Colonic mucosa (tissue), 4 donors: ENCODE measurements at regions not wholly inside any gene's neighbourhood (a gene's known extent, or its start where the extent isn't known, plus 50 kb on each side); places are given as distances from the start of the nearest gene placed in this dataset.

Experiments
- DNase-seq: peaks from one replicate; pipeline ENCODE4 v3.0.0-alpha.2; 2020
- H3K27ac ChIP-seq: fragments of 200-600 bp; one replicate; pipeline ENCODE4 v1.8.0; 2021
- H3K27me3 ChIP-seq: fragments of 200-600 bp; one replicate; pipeline ENCODE4 v1.8.0; 2021
- H3K36me3 ChIP-seq: fragments of 200-600 bp; one replicate; pipeline ENCODE4 v1.8.0; 2021
- H3K4me1 ChIP-seq: fragments of 200-600 bp; one replicate; pipeline ENCODE4 v1.8.0; 2021; ENCODE audit warnings: mild to moderate bottlenecking
- H3K4me3 ChIP-seq: fragments of 200-600 bp; one replicate; pipeline ENCODE4 v1.8.0; 2021
- H3K9ac ChIP-seq, 2 donors: one replicate each; pipeline ENCODE4 v1.7.0; 2013; ENCODE audit warnings: control low read depth in 2 of 2, low read depth in 2 of 2, low read length in 2 of 2
- H3K9me3 ChIP-seq: fragments of 200-600 bp; one replicate; pipeline ENCODE4 v1.8.0; 2021
- intact Hi-C: fragments of 100-400 bp; cut with DNase I; formaldehyde crosslinking; loops from one replicate; pipeline ENCODE4 v1.14.1; 2022
- TF ChIP-seq, protein P1 (sequence below): fragments of 200-600 bp; IDR thresholded peaks from one replicate; pipeline ENCODE4 v1.8.0; 2022; ENCODE audit warnings: antibody characterized with exemption, mild to moderate bottlenecking
- donor health status: healthy.
- donor health status: DM: no; HTN: no; CAD: no.
- donor health status: DM: no; HTN: no; CAD: no.

DNA sequence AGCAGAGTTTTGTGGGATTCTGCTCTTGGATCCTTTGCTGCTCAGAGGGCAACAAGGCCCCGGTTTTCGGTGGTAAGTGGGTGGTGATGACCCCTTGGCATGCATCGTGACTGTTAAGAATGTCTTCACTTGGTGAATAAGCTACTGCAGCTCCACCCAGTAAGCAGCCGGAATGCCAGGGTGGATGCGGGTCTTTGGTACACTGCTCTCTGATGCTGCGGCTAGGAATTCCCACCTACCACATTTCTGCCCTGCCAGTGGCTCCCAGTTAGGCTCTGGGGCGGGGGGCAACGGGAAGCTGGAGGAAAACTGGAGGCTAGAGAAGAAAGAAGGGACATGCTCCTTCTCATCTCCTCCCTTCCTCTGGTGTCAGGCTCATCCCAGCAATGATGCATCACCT lies 180.4 kb upstream of the GALNT2 start:
- peak; percentile 8 for DNase-seq
- Histone ChIP-seq H3K4me3 (no peak overlapping the region), H3K36me3 (no peaks in the 10 kb centered on the region), H3K27ac (no peak overlapping the region), H3K4me1 (no peaks in the 10 kb centered on the region), H3K9me3 (no peaks in the 10 kb centered on the region), H3K27me3 (no peaks in the 10 kb centered on the region), H3K9ac (no peak overlapping the region)
- TF ChIP-seq, protein P1, sequence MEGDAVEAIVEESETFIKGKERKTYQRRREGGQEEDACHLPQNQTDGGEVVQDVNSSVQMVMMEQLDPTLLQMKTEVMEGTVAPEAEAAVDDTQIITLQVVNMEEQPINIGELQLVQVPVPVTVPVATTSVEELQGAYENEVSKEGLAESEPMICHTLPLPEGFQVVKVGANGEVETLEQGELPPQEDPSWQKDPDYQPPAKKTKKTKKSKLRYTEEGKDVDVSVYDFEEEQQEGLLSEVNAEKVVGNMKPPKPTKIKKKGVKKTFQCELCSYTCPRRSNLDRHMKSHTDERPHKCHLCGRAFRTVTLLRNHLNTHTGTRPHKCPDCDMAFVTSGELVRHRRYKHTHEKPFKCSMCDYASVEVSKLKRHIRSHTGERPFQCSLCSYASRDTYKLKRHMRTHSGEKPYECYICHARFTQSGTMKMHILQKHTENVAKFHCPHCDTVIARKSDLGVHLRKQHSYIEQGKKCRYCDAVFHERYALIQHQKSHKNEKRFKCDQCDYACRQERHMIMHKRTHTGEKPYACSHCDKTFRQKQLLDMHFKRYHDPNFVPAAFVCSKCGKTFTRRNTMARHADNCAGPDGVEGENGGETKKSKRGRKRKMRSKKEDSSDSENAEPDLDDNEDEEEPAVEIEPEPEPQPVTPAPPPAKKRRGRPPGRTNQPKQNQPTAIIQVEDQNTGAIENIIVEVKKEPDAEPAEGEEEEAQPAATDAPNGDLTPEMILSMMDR: no peak
- intact Hi-C loops: no loop called here

DNA sequence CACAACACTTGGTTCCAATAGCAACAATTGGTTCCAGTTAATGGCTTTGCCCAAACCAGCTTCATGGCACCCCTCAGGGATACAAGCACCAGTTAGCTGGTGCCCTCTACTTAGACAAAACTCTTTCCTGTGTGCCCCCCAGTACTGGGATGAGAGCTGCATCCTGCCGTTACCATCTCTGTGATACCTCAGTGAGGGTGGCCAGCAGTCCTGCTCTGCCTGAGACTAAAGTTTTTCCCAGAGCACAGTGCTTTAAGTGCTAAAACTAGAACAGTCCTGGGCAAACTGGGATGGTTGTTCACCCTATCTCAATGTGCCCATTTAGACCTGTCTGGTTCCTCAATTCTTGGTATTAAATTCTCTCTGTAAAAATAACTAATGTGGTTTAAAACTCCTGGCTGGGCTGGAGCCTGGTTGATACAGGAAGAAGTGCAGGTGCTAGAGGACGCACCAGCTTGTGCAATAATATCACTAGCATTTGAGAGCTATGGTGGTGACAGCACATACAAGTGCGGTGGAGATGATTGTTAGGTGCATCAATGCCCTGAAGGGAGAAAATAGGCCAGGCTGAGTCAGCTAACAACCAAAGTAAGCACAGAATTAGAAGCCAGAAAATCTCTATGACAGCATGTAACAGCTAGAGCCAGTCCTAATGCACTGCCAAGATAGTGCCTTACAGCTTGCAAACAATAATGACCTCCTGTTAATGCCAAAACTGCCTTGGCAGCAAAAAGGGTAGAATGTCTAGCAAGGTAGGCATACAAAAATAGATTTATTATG lies 179.8 kb upstream of the GALNT2 start:
- Histone ChIP-seq H3K4me3 (no peak overlapping the region), H3K36me3 (no peaks in the 10 kb centered on the region), H3K9ac (no peak overlapping the region), H3K4me1 (no peaks in the 10 kb centered on the region), H3K9me3 (no peaks in the 10 kb centered on the region), H3K27ac (no peak overlapping the region), H3K27me3 (no peaks in the 10 kb centered on the region)
- TF ChIP-seq, protein P1: no peak
- peak; percentile 8 for DNase-seq
- intact Hi-C loops: no loop called here

DNA sequence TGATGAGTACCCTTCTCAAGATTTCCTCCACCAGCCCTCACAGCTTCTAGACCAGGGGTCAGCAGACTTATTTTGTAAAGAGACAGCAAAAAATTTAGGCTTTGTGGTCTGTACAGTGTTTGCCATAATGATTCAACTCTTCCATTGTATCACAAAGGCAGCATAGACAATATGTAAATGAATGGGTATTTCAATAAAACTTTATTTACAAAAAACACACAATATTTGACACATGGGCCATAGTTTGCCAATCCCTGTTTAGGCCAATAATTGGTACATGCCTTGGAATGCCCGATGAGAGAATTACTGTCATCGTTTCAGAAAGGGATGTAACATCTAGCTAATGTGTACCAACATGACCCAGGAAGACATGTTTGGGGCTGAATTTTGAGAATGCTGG lies 178.9 kb upstream of the GALNT2 start:
- Histone ChIP-seq H3K4me1 (no peaks in the 10 kb centered on the region), H3K36me3 (no peaks in the 10 kb centered on the region), H3K27me3 (no peaks in the 10 kb centered on the region), H3K4me3 (no peak overlapping the region), H3K9ac (no peak overlapping the region), H3K27ac (no peak overlapping the region), H3K9me3 (no peaks in the 10 kb centered on the region)
- TF ChIP-seq, protein P1: no peak
- intact Hi-C loops: no loop called here
- DNase-seq: no peak

DNA sequence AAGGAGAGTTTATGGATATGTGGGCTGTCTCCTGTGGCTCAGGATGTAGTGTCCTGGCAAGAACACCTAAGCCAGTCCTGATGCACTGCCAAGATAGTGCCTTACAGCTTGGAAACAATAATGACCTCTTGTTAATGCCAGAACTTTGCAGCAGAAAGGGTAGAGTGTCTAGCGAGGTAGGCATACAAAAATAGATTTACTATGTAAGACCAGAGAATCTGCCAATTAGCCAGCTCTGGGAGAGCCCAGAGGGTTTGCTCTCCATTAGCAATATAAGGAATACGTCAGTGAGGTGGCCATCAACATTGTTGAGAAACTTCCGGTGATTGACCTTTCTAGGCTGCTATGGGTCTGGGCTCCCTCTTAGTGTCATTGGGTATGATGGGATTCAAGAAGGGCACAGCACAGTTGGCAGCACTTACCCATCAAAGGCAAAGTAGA lies 178.5 kb upstream of the GALNT2 start:
- intact Hi-C loops: no loop called here
- TF ChIP-seq, protein P1: no peak
- no peak overlapping the region for H3K4me3 ChIP-seq
- H3K9me3 ChIP-seq: no peaks in the 10 kb centered on the region
- H3K36me3 ChIP-seq: no peaks in the 10 kb centered on the region
- no peaks in the 10 kb centered on the region for H3K27me3 ChIP-seq
- no peak for DNase-seq
- no peaks in the 10 kb centered on the region for H3K4me1 ChIP-seq
- no peak overlapping the region for H3K9ac ChIP-seq
- no peak overlapping the region for H3K27ac ChIP-seq

DNA sequence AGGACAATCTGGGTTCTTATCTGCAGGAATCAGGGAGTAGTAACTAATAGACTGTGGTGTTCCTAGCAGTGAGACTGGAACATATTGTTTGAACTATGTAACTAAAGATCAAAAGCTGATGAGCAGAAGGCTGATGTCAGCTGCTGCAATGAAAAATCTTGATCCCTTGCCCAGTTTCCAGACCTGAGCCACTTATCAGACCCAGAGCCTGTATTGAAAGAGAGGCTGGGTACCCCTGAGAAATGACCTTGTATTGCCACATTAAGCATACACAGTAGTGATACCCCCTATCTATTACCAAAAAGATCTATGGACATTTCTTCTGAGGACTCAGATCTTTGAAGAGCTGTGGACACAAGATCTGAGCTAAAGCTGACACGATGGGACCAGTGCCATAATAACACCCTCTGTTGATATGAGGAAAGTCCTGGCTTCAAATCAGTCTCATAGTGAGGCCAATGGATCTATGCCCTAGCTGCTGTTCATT lies 178.0 kb upstream of the GALNT2 start:
- no peak for DNase-seq
- Histone ChIP-seq H3K4me3 (no peak overlapping the region), H3K9me3 (no peaks in the 10 kb centered on the region), H3K4me1 (no peaks in the 10 kb centered on the region), H3K27me3 (no peaks in the 10 kb centered on the region), H3K27ac (no peak overlapping the region), H3K36me3 (no peaks in the 10 kb centered on the region), H3K9ac (no peak overlapping the region)
- TF ChIP-seq, protein P1: no peak
- intact Hi-C loops: no loop called here
